Activated CD4-positive, CD25-positive, alpha-beta regulatory T cell (primary cell): ENCODE measurements at regions not wholly inside any gene's neighbourhood (a gene's known extent, or its start where the extent isn't known, plus 50 kb on each side); places are given as distances from the start of the nearest gene placed in this dataset.

Experiments used
- DNase-seq, 4 experiments: peaks; one replicate each; lab custom pipeline; 2025; lab: John Stamatoyannopoulos, UW

DNA sequence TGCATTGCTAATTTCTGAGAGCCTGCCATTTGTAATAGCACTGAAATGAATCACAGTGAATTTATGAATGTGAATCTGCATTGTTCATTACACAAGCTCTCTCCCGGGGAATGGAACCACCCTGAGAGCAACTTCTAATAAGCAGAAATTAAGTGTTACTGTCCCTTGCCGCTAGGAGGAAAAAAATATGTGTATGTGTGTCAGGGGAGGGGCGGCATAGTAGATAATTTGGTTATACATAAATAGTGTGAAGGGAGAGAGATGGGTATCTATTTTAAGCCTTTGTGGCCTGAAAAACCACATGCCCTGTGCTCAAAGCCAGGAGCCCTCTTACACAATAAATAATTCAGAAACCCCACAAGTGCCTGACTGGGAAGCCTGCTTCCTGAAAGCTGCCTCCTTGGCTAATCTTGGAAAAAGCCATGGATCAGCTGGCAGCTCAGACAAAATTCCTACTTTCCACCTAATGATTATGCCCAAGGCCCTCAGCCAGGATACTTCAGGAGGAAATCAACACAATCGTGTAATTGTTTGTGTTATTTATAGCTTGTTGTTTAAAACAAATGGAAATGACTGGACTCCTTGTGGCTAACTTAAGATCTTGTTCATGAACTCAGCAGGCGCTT is 366.2 kb upstream of the KITLG start:
- no peak for DNase-seq

- no peak for DNase-seq
Measured at GRCh38 chr12:88945051-88945732, 364.9 kb upstream of the KITLG start.

GRCh38 chr12:88944397-88944796 is 364.1 kb upstream of the KITLG start:
- DNase-seq = no peak

GRCh38 chr12:88940854-88941253 is 360.6 kb upstream of the KITLG start:
- no peak for DNase-seq

GRCh38 chr12:88935856-88936255 is 355.6 kb upstream of the KITLG start:
- no peak for DNase-seq

- no peak for DNase-seq
Measured at GRCh38 chr12:88934163-88934747, 354.0 kb upstream of the KITLG start.

DNA sequence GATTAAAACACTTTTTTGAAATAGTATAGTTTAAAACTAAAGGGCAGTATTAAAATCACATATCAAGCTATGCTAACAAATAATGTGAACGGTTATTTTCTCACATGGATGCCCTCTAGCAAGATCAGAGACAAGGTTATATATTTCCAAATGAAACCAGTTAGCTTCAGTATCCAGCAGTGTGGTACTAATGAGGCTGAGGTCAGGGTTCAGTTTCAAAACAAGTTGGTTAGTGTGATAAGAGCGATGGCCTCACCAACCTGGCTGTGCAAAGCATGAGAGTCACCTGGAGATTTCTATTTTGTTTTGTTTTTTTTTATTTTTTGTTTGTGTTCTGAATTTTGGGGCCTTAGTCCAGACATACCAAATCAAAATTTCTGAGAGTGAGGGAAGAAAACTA is 352.2 kb upstream of the KITLG start:
- no peak for DNase-seq

DNA sequence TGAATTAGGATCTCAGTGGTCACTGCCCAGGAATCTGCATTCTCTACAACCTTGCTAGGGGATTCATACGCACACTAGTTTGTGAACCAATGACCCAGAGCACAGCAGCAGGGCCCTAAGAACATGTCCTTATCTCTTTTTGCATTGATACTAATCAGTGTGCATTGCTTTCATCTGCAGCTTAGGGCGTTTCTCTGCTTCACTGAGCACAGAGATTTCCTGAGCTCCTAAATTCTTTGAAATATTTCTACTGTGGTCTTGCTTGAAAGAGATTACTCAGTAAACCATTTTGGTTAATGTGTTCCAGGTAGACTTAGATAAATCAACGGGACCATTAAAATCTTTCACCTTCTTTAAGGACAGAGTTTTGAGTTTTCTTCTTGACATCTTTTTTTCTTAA is 351.3 kb upstream of the KITLG start:
- DNase-seq = no peak

GRCh38 chr12:88925454-88925853 is 345.2 kb upstream of the KITLG start:
- no peak for DNase-seq

DNA sequence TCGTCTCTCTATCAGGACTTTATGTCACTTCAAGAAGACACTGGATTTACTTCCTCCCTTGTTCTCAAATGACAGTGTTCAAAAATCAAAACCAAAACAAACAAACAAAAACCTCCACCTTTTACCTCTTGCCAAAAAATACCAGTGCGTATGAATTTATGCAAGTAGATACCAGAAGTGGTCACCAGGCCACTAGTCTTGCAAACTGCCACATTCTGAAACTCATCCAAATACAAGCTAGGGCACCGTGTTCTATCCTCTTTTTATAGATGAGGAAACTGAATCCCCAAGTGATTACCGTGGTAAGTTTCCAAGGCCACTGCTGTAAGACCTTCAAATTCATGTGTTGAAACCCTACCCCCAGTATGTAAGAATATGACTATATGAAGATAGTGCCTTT is 343.9 kb upstream of the KITLG start:
- DNase-seq = no peak

GRCh38 chr12:88923631-88924030 is 343.4 kb upstream of the KITLG start:
- DNase-seq = no peak

GRCh38 chr12:88922816-88923215 is 342.5 kb upstream of the KITLG start:
- DNase-seq = no peak

- no peak for DNase-seq
Measured at GRCh38 chr12:88921890-88922532, 341.7 kb upstream of the KITLG start.

- no peak for DNase-seq
Measured at GRCh38 chr12:88921434-88921833, 341.2 kb upstream of the KITLG start.

DNA sequence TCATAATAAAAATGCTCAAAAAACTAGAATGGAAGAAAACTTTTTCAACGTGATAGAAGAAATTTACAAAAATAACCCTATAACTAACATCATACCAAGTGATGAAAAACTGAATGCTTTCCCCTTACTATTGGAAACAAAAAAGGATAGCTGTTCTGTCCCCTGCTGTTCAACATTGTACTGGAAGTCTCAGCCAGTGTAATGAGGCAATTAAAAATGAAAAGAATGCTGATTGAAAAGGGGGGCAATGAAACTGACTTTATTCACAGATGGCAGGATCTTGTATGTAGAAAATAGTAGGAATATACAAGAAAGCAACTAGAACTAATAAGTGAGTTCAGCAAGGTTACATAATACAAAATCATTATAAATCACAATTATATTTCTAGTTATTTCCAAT is 337.9 kb upstream of the KITLG start:
- DNase-seq = no peak

- no peak for DNase-seq
Measured at GRCh38 chr12:88914967-88915366, 334.7 kb upstream of the KITLG start.

- DNase-seq = no peak
Measured at GRCh38 chr12:88909510-88909909, 329.2 kb upstream of the KITLG start.

DNA sequence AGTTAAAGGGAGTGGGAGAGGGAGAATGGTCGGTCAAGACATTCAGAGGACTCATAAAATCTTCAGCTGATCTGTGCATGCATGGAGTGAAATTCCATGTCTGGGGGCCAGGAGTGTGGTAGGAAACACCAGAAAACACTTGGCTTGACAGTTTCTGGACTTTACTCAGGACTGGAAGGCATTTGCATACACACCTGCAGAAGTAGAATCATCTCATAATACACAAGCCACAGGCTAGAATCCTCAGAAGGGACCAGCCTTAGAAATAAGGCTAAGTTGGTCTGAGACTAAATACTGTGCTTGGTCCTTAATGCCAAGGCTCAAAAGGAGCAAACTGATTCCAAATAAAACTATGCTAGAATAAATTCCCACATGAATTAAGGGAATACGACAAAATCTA is 328.1 kb upstream of the KITLG start:
- no peak for DNase-seq

- no peak for DNase-seq
Measured at GRCh38 chr12:88904705-88905104, 324.4 kb upstream of the KITLG start.

- no peak for DNase-seq
Measured at GRCh38 chr12:88903333-88903732, 323.1 kb upstream of the KITLG start.

DNA sequence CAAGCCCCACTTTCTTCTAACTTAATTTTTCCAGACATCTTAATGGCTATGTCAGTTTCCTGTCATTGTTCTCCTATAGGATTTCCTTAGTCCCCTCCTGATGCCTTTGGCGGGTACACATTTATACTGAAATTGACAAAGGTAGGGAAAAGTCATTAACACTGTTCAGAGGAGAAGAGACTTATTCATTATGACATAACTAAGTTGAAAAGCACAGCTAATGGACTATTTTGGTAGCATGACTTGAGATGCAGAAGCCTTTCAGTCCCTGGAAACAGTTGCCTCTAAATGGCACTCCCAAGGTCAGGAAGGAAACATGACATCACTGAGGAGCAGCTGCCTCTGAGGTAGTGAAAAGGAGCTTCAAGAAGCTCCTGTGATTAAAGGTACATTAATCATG is 317.5 kb upstream of the KITLG start:
- DNase-seq = no peak

- no peak for DNase-seq
Measured at GRCh38 chr12:88896958-88897357, 316.7 kb upstream of the KITLG start.

DNA sequence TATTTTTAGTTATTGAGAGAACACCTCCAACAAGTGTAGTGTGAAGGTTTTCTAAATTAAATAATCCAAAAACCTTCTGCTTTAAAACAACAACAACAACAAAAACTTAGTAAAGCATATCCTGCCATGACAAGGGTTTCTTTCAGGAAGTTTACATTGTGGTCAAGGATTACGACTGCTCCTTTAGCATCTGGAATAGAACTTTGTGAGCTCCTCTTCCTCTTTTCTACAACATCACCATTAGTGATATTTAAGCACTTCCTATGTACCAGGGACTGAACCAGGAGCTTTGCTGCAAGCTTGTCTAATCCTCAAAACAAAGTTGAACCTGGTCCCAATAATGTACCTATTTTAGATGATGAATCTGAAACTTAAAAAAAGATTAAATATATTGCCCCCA is 315.4 kb upstream of the KITLG start:
- DNase-seq = no peak
